ENCODE measurements at regions not wholly inside any gene's neighbourhood (a gene's known extent, or its start where the extent isn't known, plus 50 kb on each side); places are given as distances from the start of the nearest gene placed in this dataset.

GRCh38 chr18:38993342-38993741 is 1427.7 kb upstream of the CELF4 start:
- H3K36me3 Mint-ChIP-seq: no peaks in the 10 kb centered on the region
- Histone ChIP-seq H3K27me3 (ENCODE audit: insufficient read depth, low read length) (no peaks in the 10 kb centered on the region), H3K36me3 (ENCODE audit: insufficient read depth, low read length) (no peaks in the 10 kb centered on the region), H3K4me1 (ENCODE audit: insufficient read depth, low read length) (no peaks in the 10 kb centered on the region), H3K4me3 (ENCODE audit: low read length in 2 of 2) (no peak overlapping the region), H3K27ac (ENCODE audit: low read depth, low read length) (no peak overlapping the region), H3K9me3 (ENCODE audit: control insufficient read depth in 1 of 2, low read length in 2 of 2) (no peaks in the 10 kb centered on the region)
- H3K4me1 Mint-ChIP-seq: peaks cover 0 to 1% (median 0%) of the 10 kb centered on the region in 4 donors
- H3K4me3 Mint-ChIP-seq: no peak overlapping the region
- peaks cover 0 to 9% (median 3%) of the 10 kb centered on the region in 8 donors for H3K9me3 Mint-ChIP-seq
- ChIA-PET CTCF (ENCODE audit: partially characterized antibody) (no interaction called here), POLR2A (ENCODE audit: partially characterized antibody) (no interaction called here)
- DNase-seq: no peak
- H3K27me3 Mint-ChIP-seq: no peaks in the 10 kb centered on the region
- intact Hi-C loops (cut with micrococcal nuclease): no loop called here
- no peak overlapping the region for H3K27ac Mint-ChIP-seq

- Histone ChIP-seq H3K27ac (ENCODE audit: low read depth, low read length) (no peak overlapping the region), H3K9me3 (ENCODE audit: control insufficient read depth in 1 of 2, low read length in 2 of 2) (no peaks in the 10 kb centered on the region), H3K4me3 (ENCODE audit: low read length in 2 of 2) (no peak overlapping the region), H3K36me3 (ENCODE audit: insufficient read depth, low read length) (no peaks in the 10 kb centered on the region), H3K4me1 (ENCODE audit: insufficient read depth, low read length) (no peaks in the 10 kb centered on the region), H3K27me3 (ENCODE audit: insufficient read depth, low read length) (no peaks in the 10 kb centered on the region)
- intact Hi-C loops (cut with micrococcal nuclease): no loop called here
- H3K36me3 Mint-ChIP-seq: no peaks in the 10 kb centered on the region
- H3K27me3 Mint-ChIP-seq: no peaks in the 10 kb centered on the region
- H3K27ac Mint-ChIP-seq: no peak overlapping the region
- ChIA-PET CTCF (ENCODE audit: partially characterized antibody) (no interaction called here), POLR2A (ENCODE audit: partially characterized antibody) (no interaction called here)
- H3K4me3 Mint-ChIP-seq: no peak overlapping the region
- H3K9me3 Mint-ChIP-seq: peaks cover 0 to 2% (median 0%) of the 10 kb centered on the region in 8 donors
- no peak for DNase-seq
- H3K4me1 Mint-ChIP-seq: no peaks in the 10 kb centered on the region
These were observed 1419.4 kb upstream of the CELF4 start for GRCh38 chr18:38984968-38985367.

- CTCF ChIA-PET (ENCODE audit: partially characterized antibody): no interaction called here
These were observed 1416.5 kb upstream of the CELF4 start for GRCh38 chr18:38982072-38982471.

GRCh38 chr18:38981389-38981788 is 1415.8 kb upstream of the CELF4 start:
- intact Hi-C loops (cut with micrococcal nuclease): no loop called here
- Mint-ChIP-seq H3K27me3 (no peaks in the 10 kb centered on the region), H3K36me3 (no peaks in the 10 kb centered on the region), H3K4me1 (no peaks in the 10 kb centered on the region), H3K27ac (no peak overlapping the region), H3K4me3 (no peak overlapping the region), H3K9me3 (peaks cover 0 to 2% (median 0%) of the 10 kb centered on the region in 8 donors)
- Histone ChIP-seq H3K4me3 (ENCODE audit: low read length in 2 of 2) (no peak overlapping the region), H3K9me3 (ENCODE audit: control insufficient read depth in 1 of 2, low read length in 2 of 2) (no peaks in the 10 kb centered on the region), H3K4me1 (ENCODE audit: insufficient read depth, low read length) (no peaks in the 10 kb centered on the region), H3K27ac (ENCODE audit: low read depth, low read length) (no peak overlapping the region), H3K27me3 (ENCODE audit: insufficient read depth, low read length) (no peaks in the 10 kb centered on the region), H3K36me3 (ENCODE audit: insufficient read depth, low read length) (no peaks in the 10 kb centered on the region)
- POLR2A ChIA-PET (ENCODE audit: partially characterized antibody): no interaction called here
- CTCF ChIA-PET (ENCODE audit: partially characterized antibody): no interaction called here
- no peak for DNase-seq

More at GRCh38 chr18:38982072-38982471, 1416.5 kb upstream of the CELF4 start:
- H3K4me3 Mint-ChIP-seq: no peak overlapping the region
- Histone ChIP-seq H3K4me1 (ENCODE audit: insufficient read depth, low read length) (no peaks in the 10 kb centered on the region), H3K4me3 (ENCODE audit: low read length in 2 of 2) (no peak overlapping the region), H3K36me3 (ENCODE audit: insufficient read depth, low read length) (no peaks in the 10 kb centered on the region), H3K27me3 (ENCODE audit: insufficient read depth, low read length) (no peaks in the 10 kb centered on the region), H3K9me3 (ENCODE audit: control insufficient read depth in 1 of 2, low read length in 2 of 2) (no peaks in the 10 kb centered on the region), H3K27ac (ENCODE audit: low read depth, low read length) (no peak overlapping the region)
- H3K36me3 Mint-ChIP-seq: no peaks in the 10 kb centered on the region
- intact Hi-C loops (cut with micrococcal nuclease): no loop called here
- peaks cover 0 to 2% (median 0%) of the 10 kb centered on the region in 8 donors for H3K9me3 Mint-ChIP-seq
- POLR2A ChIA-PET (ENCODE audit: partially characterized antibody): no interaction called here
- no peak overlapping the region for H3K27ac Mint-ChIP-seq
- DNase-seq: no peak
- H3K4me1 Mint-ChIP-seq: no peaks in the 10 kb centered on the region
- no peaks in the 10 kb centered on the region for H3K27me3 Mint-ChIP-seq

GRCh38 chr18:38980420-38980819 is 1414.8 kb upstream of the CELF4 start:
- POLR2A ChIA-PET (ENCODE audit: partially characterized antibody): no interaction called here
- Mint-ChIP-seq H3K36me3 (no peaks in the 10 kb centered on the region), H3K4me3 (no peak overlapping the region), H3K27me3 (no peaks in the 10 kb centered on the region), H3K4me1 (no peaks in the 10 kb centered on the region), H3K27ac (no peak overlapping the region), H3K9me3 (no peaks in the 10 kb centered on the region)
- no peaks in the 10 kb centered on the region for H3K9me3 ChIP-seq (ENCODE audit: control insufficient read depth in 1 of 2, low read length in 2 of 2)
- DNase-seq: no peak
- no peak overlapping the region for H3K4me3 ChIP-seq (ENCODE audit: low read length in 2 of 2)
- intact Hi-C loops (cut with micrococcal nuclease): no loop called here
- H3K27ac ChIP-seq (ENCODE audit: low read depth, low read length): no peak overlapping the region
- H3K27me3 ChIP-seq (ENCODE audit: insufficient read depth, low read length): no peaks in the 10 kb centered on the region
- CTCF ChIA-PET (ENCODE audit: partially characterized antibody): no interaction called here
- H3K4me1 ChIP-seq (ENCODE audit: insufficient read depth, low read length): no peaks in the 10 kb centered on the region
- H3K36me3 ChIP-seq (ENCODE audit: insufficient read depth, low read length): no peaks in the 10 kb centered on the region

GRCh38 chr18:38972571-38972970 is 1407.0 kb upstream of the CELF4 start:
- POLR2A ChIA-PET (ENCODE audit: partially characterized antibody): no interaction called here
- H3K4me3 ChIP-seq (ENCODE audit: low read length in 2 of 2): no peak overlapping the region
- H3K36me3 ChIP-seq (ENCODE audit: insufficient read depth, low read length): no peaks in the 10 kb centered on the region
- H3K9me3 ChIP-seq (ENCODE audit: control insufficient read depth in 1 of 2, low read length in 2 of 2): no peaks in the 10 kb centered on the region
- Mint-ChIP-seq H3K36me3 (no peaks in the 10 kb centered on the region), H3K27me3 (peaks cover 0 to 2% of the 10 kb centered on the region in 2 donors), H3K4me1 (no peaks in the 10 kb centered on the region), H3K4me3 (no peak overlapping the region), H3K27ac (no peak overlapping the region), H3K9me3 (peaks cover 0 to 2% (median 0%) of the 10 kb centered on the region in 8 donors)
- no peaks in the 10 kb centered on the region for H3K4me1 ChIP-seq (ENCODE audit: insufficient read depth, low read length)
- H3K27me3 ChIP-seq (ENCODE audit: insufficient read depth, low read length): no peaks in the 10 kb centered on the region
- CTCF ChIA-PET (ENCODE audit: partially characterized antibody): no interaction called here
- intact Hi-C loops (cut with micrococcal nuclease): no loop called here
- H3K27ac ChIP-seq (ENCODE audit: low read depth, low read length): no peak overlapping the region
- no peak for DNase-seq

- no peaks in the 10 kb centered on the region for H3K9me3 ChIP-seq (ENCODE audit: control insufficient read depth in 1 of 2, low read length in 2 of 2)
- Mint-ChIP-seq H3K27me3 (peaks cover 0 to 2% of the 10 kb centered on the region in 2 donors), H3K4me3 (no peak overlapping the region), H3K27ac (no peak overlapping the region), H3K36me3 (no peaks in the 10 kb centered on the region), H3K4me1 (no peaks in the 10 kb centered on the region), H3K9me3 (peaks cover 0 to 2% (median 0%) of the 10 kb centered on the region in 8 donors)
- H3K4me1 ChIP-seq (ENCODE audit: insufficient read depth, low read length): no peaks in the 10 kb centered on the region
- no peak overlapping the region for H3K4me3 ChIP-seq (ENCODE audit: low read length in 2 of 2)
- POLR2A ChIA-PET (ENCODE audit: partially characterized antibody): no interaction called here
- no peaks in the 10 kb centered on the region for H3K27me3 ChIP-seq (ENCODE audit: insufficient read depth, low read length)
- H3K27ac ChIP-seq (ENCODE audit: low read depth, low read length): no peak overlapping the region
- intact Hi-C loops (cut with micrococcal nuclease): no loop called here
- DNase-seq: no peak
- CTCF ChIA-PET (ENCODE audit: partially characterized antibody): no interaction called here
- no peaks in the 10 kb centered on the region for H3K36me3 ChIP-seq (ENCODE audit: insufficient read depth, low read length)
These were observed 1406.3 kb upstream of the CELF4 start for GRCh38 chr18:38971881-38972280.

GRCh38 chr18:38966841-38967240 is 1401.2 kb upstream of the CELF4 start:
- H3K27ac Mint-ChIP-seq: no peak overlapping the region
- H3K36me3 Mint-ChIP-seq: no peaks in the 10 kb centered on the region
- H3K4me1 ChIP-seq (ENCODE audit: insufficient read depth, low read length): no peaks in the 10 kb centered on the region
- H3K27ac ChIP-seq (ENCODE audit: low read depth, low read length): no peak overlapping the region
- H3K27me3 Mint-ChIP-seq: peaks cover 6 to 11% of the 10 kb centered on the region in 2 donors
- H3K4me3 ChIP-seq (ENCODE audit: low read length in 2 of 2): no peak overlapping the region
- no peaks in the 10 kb centered on the region for H3K36me3 ChIP-seq (ENCODE audit: insufficient read depth, low read length)
- H3K4me1 Mint-ChIP-seq: no peaks in the 10 kb centered on the region
- no peak overlapping the region for H3K4me3 Mint-ChIP-seq
- ChIA-PET POLR2A (ENCODE audit: partially characterized antibody) (no interaction called here), CTCF (ENCODE audit: partially characterized antibody) (no interaction called here)
- intact Hi-C loops (cut with micrococcal nuclease): no loop called here
- no peaks in the 10 kb centered on the region for H3K27me3 ChIP-seq (ENCODE audit: insufficient read depth, low read length)
- no peaks in the 10 kb centered on the region for H3K9me3 ChIP-seq (ENCODE audit: control insufficient read depth in 1 of 2, low read length in 2 of 2)
- DNase-seq: no peak
- no peaks in the 10 kb centered on the region for H3K9me3 Mint-ChIP-seq

Data from CD4-positive, alpha-beta memory T cell (primary cell).